GM23338 (cell line): ENCODE measurements at regions not wholly inside any gene's neighbourhood (a gene's known extent, or its start where the extent isn't known, plus 50 kb on each side); places are given as distances from the start of the nearest gene placed in this dataset.

Experiments used
- ATAC-seq: fragments of 200-7000 bp; cut with Tn5 transposase; 3 replicates; pipeline ENCODE4 v1.9.1; 2020
- DNase-seq: peaks from one replicate; pipeline ENCODE4 v3.0.0-alpha.2; 2015; ENCODE audit warnings: low spot score
- H2AFZ ChIP-seq: fragments of 200-600 bp; sonication (generic); 2 replicates; pipeline ENCODE4 v1.8.0; 2016; ENCODE audit warnings: antibody characterized with exemption, mild to moderate bottlenecking, moderate library complexity
- H3F3A ChIP-seq: fragments of 200-600 bp; sonication (generic); replicated peaks from 2 replicates; pipeline ENCODE4 v1.8.0; 2017; ENCODE audit warnings: antibody characterized with exemption, mixed run types, low read depth
- H3K27ac ChIP-seq: fragments of 200-600 bp; sonication (generic); 2 replicates; pipeline ENCODE4 v1.6.1; 2016; ENCODE audit warnings: low read depth
- H3K27me3 ChIP-seq: fragments of 200-600 bp; sonication (generic); 2 replicates; pipeline ENCODE4 v1.8.0; 2016; ENCODE audit warnings: mild to moderate bottlenecking, mixed run types, moderate library complexity; ENCODE audit not compliant: insufficient read depth
- H3K36me3 ChIP-seq: fragments of 200-600 bp; sonication (generic); 2 replicates; pipeline ENCODE4 v1.8.0; 2016; ENCODE audit warnings: mild to moderate bottlenecking; ENCODE audit not compliant: insufficient read depth
- H3K4me1 ChIP-seq: fragments of 200-600 bp; sonication (generic); 2 replicates; pipeline ENCODE4 v1.8.0; 2016; ENCODE audit warnings: mild to moderate bottlenecking, moderate library complexity; ENCODE audit not compliant: insufficient read depth
- H3K4me2 ChIP-seq: fragments of 200-600 bp; sonication (generic); 2 replicates; pipeline ENCODE4 v1.7.1; 2017; ENCODE audit warnings: mixed run types
- H3K4me3 ChIP-seq: fragments of 200-600 bp; sonication (generic); 2 replicates; pipeline ENCODE4 v1.6.1; 2016; ENCODE audit warnings: mixed run types
- H3K79me2 ChIP-seq: fragments of 200-600 bp; sonication (generic); replicated peaks from 2 replicates; pipeline ENCODE4 v1.8.0; 2017; ENCODE audit warnings: mild to moderate bottlenecking; ENCODE audit not compliant: insufficient read depth
- H3K9me2 ChIP-seq: fragments of 200-600 bp; sonication (generic); 2 replicates; pipeline ENCODE4 v1.8.0; 2017; ENCODE audit not compliant: insufficient read depth
- H4K20me1 ChIP-seq: fragments of 200-600 bp; sonication (generic); replicated peaks from 2 replicates; pipeline ENCODE4 v1.8.0; 2017; ENCODE audit warnings: mild to moderate bottlenecking; ENCODE audit not compliant: insufficient read depth
- H3K27ac Mint-ChIP-seq: 2 replicates; pipeline ENCODE4 v1.8.0; 2020; ENCODE audit warnings: inconsistent platforms, mild to moderate bottlenecking, moderate library complexity, mixed read lengths
- H3K27me3 Mint-ChIP-seq: 3 replicates; pipeline ENCODE4 v1.8.0; 2022; ENCODE audit warnings: low read depth, mild to moderate bottlenecking, moderate library complexity, mixed read lengths, inconsistent platforms; ENCODE audit not compliant: insufficient read depth, poor library complexity
- H3K36me3 Mint-ChIP-seq: 3 replicates; pipeline ENCODE4 v1.8.0; 2021; ENCODE audit warnings: low read depth, mild to moderate bottlenecking, inconsistent platforms, moderate library complexity, mixed read lengths
- H3K4me1 Mint-ChIP-seq: 3 replicates; pipeline ENCODE4 v1.8.0; 2020; ENCODE audit warnings: mild to moderate bottlenecking, inconsistent platforms, mixed read lengths
- H3K4me3 Mint-ChIP-seq: 3 replicates; pipeline ENCODE4 v1.8.0; 2021; ENCODE audit warnings: moderate library complexity, mild to moderate bottlenecking, inconsistent platforms, mixed read lengths
- H3K9me3 Mint-ChIP-seq: 3 replicates; pipeline ENCODE4 v1.8.0; 2020; ENCODE audit warnings: moderate library complexity, mild to moderate bottlenecking, inconsistent platforms, mixed read lengths
- CREB1 ChIP-seq: fragments of 250-450 bp; sonication (Bioruptor Pico); IDR thresholded peaks from 2 replicates; pipeline ENCODE4 v1.5.0; 2020; ENCODE audit warnings: low read depth, mild to moderate bottlenecking, moderate library complexity
- CTCF ChIP-seq, 2 experiments: fragments of 200-600 bp in 1 of 2; sonication (generic) in 1 of 2; conservative IDR thresholded peaks; 2 replicates each; pipeline versions ENCODE4 v1.5.1 to v1.6.1; 2016 to 2017; ENCODE audit warnings: antibody characterized with exemption in 2 of 2, low read depth in 2 of 2, mild to moderate bottlenecking in 2 of 2, moderate library complexity in 1 of 2
- ETS1 ChIP-seq: IDR thresholded peaks from 2 replicates; pipeline ENCODE4 v1.6.1; 2016; ENCODE audit warnings: antibody characterized with exemption
- EZH2 ChIP-seq: fragments of 200-600 bp; sonication (generic); IDR thresholded peaks from one replicate; pipeline ENCODE4 v1.8.0; 2017; ENCODE audit warnings: antibody characterized with exemption, mild to moderate bottlenecking, low read depth; ENCODE audit not compliant: unreplicated experiment
- EZH2phosphoT487 ChIP-seq: fragments of 200-600 bp; sonication (generic); IDR thresholded peaks from one replicate; pipeline ENCODE4 v1.8.1; 2018; ENCODE audit warnings: antibody characterized with exemption; ENCODE audit not compliant: unreplicated experiment
- JUNB ChIP-seq: IDR thresholded peaks from one replicate; pipeline ENCODE4 v1.6.1; 2016; ENCODE audit warnings: antibody characterized with exemption; ENCODE audit not compliant: unreplicated experiment
- NANOG ChIP-seq: IDR thresholded peaks from 2 replicates; pipeline ENCODE4 v1.6.1; 2016; ENCODE audit warnings: antibody characterized with exemption, borderline replicate concordance
- POLR2AphosphoS5 ChIP-seq: IDR thresholded peaks from 2 replicates; pipeline ENCODE4 v1.6.1; 2016; ENCODE audit warnings: antibody characterized with exemption, low read depth
- REST ChIP-seq: IDR thresholded peaks from one replicate; pipeline ENCODE4 v1.6.1; 2018; ENCODE audit warnings: antibody characterized with exemption; ENCODE audit not compliant: unreplicated experiment
- STAT1 ChIP-seq: IDR thresholded peaks from one replicate; pipeline ENCODE4 v1.6.1; 2016; ENCODE audit warnings: antibody characterized with exemption; ENCODE audit not compliant: unreplicated experiment
- ZNF114 ChIP-seq: fragments of 250-450 bp; sonication (Bioruptor Pico); IDR thresholded peaks from 2 replicates; pipeline ENCODE4 v1.5.0; 2020; ENCODE audit warnings: mild to moderate bottlenecking, moderate library complexity
- ZNF331 ChIP-seq: fragments of 250-450 bp; sonication (Bioruptor Pico); IDR thresholded peaks from 2 replicates; pipeline ENCODE4 v1.5.0; 2020; ENCODE audit warnings: low read depth, mild to moderate bottlenecking, moderate library complexity
- ZNF462 ChIP-seq: fragments of 250-450 bp; sonication (Bioruptor Pico); IDR thresholded peaks from 2 replicates; pipeline ENCODE4 v1.5.0; 2020; ENCODE audit warnings: mild to moderate bottlenecking, moderate library complexity

GRCh38 chr4:145414841-145415240 lies 66.8 kb upstream of the SMAD1 start:
- Mint-ChIP-seq H3K27me3 (no peaks in the 10 kb centered on the region), H3K27ac (no peak overlapping the region), H3K9me3 (no peaks in the 10 kb centered on the region), H3K4me1 (no peaks in the 10 kb centered on the region), H3K36me3 (no peaks in the 10 kb centered on the region), H3K4me3 (no peak overlapping the region)
- Histone ChIP-seq H3K9me2 (peaks cover 3% of the 10 kb centered on the region; the same call in 1 of the 2 replicates), H3K4me2 (no peak overlapping the region), H3K79me2 (no peaks in the 10 kb centered on the region), H3F3A (no peaks in the 10 kb centered on the region), H3K4me3 (no peak overlapping the region), H3K36me3 (no peaks in the 10 kb centered on the region), H3K4me1 (no peaks in the 10 kb centered on the region), H3K27me3 (no peaks in the 10 kb centered on the region), H2AFZ (no peak overlapping the region), H4K20me1 (no peaks in the 10 kb centered on the region), H3K27ac (no peak overlapping the region)
- ATAC-seq (no peak), DNase-seq (no peak)
- TF ChIP-seq CTCF (conservative IDR thresholded peaks at IDR 0.05; ENCODE audit: low read depth in 2 of 2) = no peak
- no peak for TF ChIP-seq JUNB
- TF ChIP-seq NANOG = no peak
- no peak for TF ChIP-seq STAT1
- TF ChIP-seq REST = no peak
- TF ChIP-seq EZH2phosphoT487 = no peak
- no peak for TF ChIP-seq POLR2AphosphoS5
- no peak for TF ChIP-seq EZH2
- TF ChIP-seq ZNF462 = no peak
- TF ChIP-seq ZNF331 = no peak
- TF ChIP-seq ZNF114 = no peak
- TF ChIP-seq CREB1 = no peak
- TF ChIP-seq ETS1 = no peak
